GM18870 (cell line): ENCODE measurements at regions not wholly inside any gene's neighbourhood (a gene's known extent, or its start where the extent isn't known, plus 50 kb on each side); places are given as distances from the start of the nearest gene placed in this dataset.

Experiments
- ATAC-seq: cut with Tn5 transposase; IDR thresholded peaks from one replicate; pipeline ENCODE4 v1.9.1; 2021; ENCODE audit warnings: moderate library complexity; ENCODE audit not compliant: unreplicated experiment

- ATAC-seq: no peak
Observed at GRCh38 chr2:103268841-103269498, 507.1 kb downstream of the TMEM182 start.

- no peak for ATAC-seq
Observed at GRCh38 chr2:103276869-103277268, 515.0 kb downstream of the TMEM182 start.

GRCh38 chr2:103284750-103285149 is 522.9 kb downstream of the TMEM182 start:
- ATAC-seq: no peak

- no peak for ATAC-seq
Observed at GRCh38 chr2:103285354-103285753, 523.5 kb downstream of the TMEM182 start.

- no peak for ATAC-seq
Observed at GRCh38 chr2:103287746-103288145, 525.9 kb downstream of the TMEM182 start.

- ATAC-seq: no peak
Observed at GRCh38 chr2:103288696-103289095, 526.9 kb downstream of the TMEM182 start.

GRCh38 chr2:103289105-103289725 is 527.4 kb downstream of the TMEM182 start:
- no peak for ATAC-seq

- ATAC-seq: no peak
Observed at GRCh38 chr2:103292573-103292972, 530.7 kb downstream of the TMEM182 start.

GRCh38 chr2:103293067-103293741 is 531.4 kb downstream of the TMEM182 start:
- no peak for ATAC-seq

GRCh38 chr2:103293742-103294077 is 531.9 kb downstream of the TMEM182 start:
- ATAC-seq: no peak

GRCh38 chr2:103294420-103294819 is 532.6 kb downstream of the TMEM182 start:
- no peak for ATAC-seq

GRCh38 chr2:103295591-103295990 is 533.8 kb downstream of the TMEM182 start:
- ATAC-seq: no peak

GRCh38 chr2:103324671-103325070 is 562.8 kb downstream of the TMEM182 start:
- ATAC-seq: no peak

GRCh38 chr2:103327386-103327785 is 565.6 kb downstream of the TMEM182 start:
- no peak for ATAC-seq

- ATAC-seq: no peak
Observed at GRCh38 chr2:103327966-103328365, 566.1 kb downstream of the TMEM182 start.

- ATAC-seq: no peak
Observed at GRCh38 chr2:103335403-103335802, 573.6 kb downstream of the TMEM182 start.

- no peak for ATAC-seq
Observed at GRCh38 chr2:103338819-103339218, 577.0 kb downstream of the TMEM182 start.

- ATAC-seq: no peak
Observed at GRCh38 chr2:103346780-103347179, 584.9 kb downstream of the TMEM182 start.

- no peak for ATAC-seq
Observed at GRCh38 chr2:103353774-103354173, 591.9 kb downstream of the TMEM182 start.

GRCh38 chr2:103355287-103355686 is 593.5 kb downstream of the TMEM182 start:
- ATAC-seq: no peak

GRCh38 chr2:103361712-103362111 is 599.9 kb downstream of the TMEM182 start:
- no peak for ATAC-seq

GRCh38 chr2:103363639-103364038 is 601.8 kb downstream of the TMEM182 start:
- ATAC-seq: no peak
